ENCODE measurements at regions not wholly inside any gene's neighbourhood (a gene's known extent, or its start where the extent isn't known, plus 50 kb on each side); places are given as distances from the start of the nearest gene placed in this dataset.
"Not testable (repeated sequence)": the region's sequence is repeated elsewhere in the genome, so short reads cannot be mapped to it uniquely, and the experiment has no call there.

- DNase-seq = peak; percentile 8
Measured at GRCh38 chr1:190679044-190679443, 201.4 kb upstream of the BRINP3 start.

GRCh38 chr1:190679454-190679853, 201.8 kb upstream of the BRINP3 start:
- DNase-seq = no peak

- DNase-seq = no peak
Measured at GRCh38 chr1:190679983-190680382, 202.3 kb upstream of the BRINP3 start.

- DNase-seq = no peak
Measured at GRCh38 chr1:190685676-190686075, 208.0 kb upstream of the BRINP3 start.

GRCh38 chr1:190688096-190688495, 210.4 kb upstream of the BRINP3 start:
- peak; percentile 60 for DNase-seq

GRCh38 chr1:190698488-190698887, 220.8 kb upstream of the BRINP3 start:
- not testable (repeated sequence) for DNase-seq

GRCh38 chr1:190699165-190699564, 221.5 kb upstream of the BRINP3 start:
- DNase-seq = no peak

GRCh38 chr1:190708418-190709057, 230.9 kb upstream of the BRINP3 start:
- no peak for DNase-seq

- DNase-seq = no peak
Measured at GRCh38 chr1:190711069-190711468, 233.4 kb upstream of the BRINP3 start.

GRCh38 chr1:190717055-190717454, 239.4 kb upstream of the BRINP3 start:
- no peak for DNase-seq

GRCh38 chr1:190736971-190737590, 259.4 kb upstream of the BRINP3 start:
- no peak for DNase-seq

GRCh38 chr1:190738317-190738716, 260.7 kb upstream of the BRINP3 start:
- DNase-seq = peak; percentile 16

GRCh38 chr1:190739926-190740325, 262.3 kb upstream of the BRINP3 start:
- DNase-seq = no peak

- DNase-seq = peak; percentile 71
Measured at GRCh38 chr1:190747704-190748103, 270.0 kb upstream of the BRINP3 start.

- DNase-seq = no peak
Measured at GRCh38 chr1:190752131-190752530, 274.5 kb upstream of the BRINP3 start.

GRCh38 chr1:190754666-190755065, 277.0 kb upstream of the BRINP3 start:
- DNase-seq = peak; percentile 53

- no peak for DNase-seq
Measured at GRCh38 chr1:190759807-190760206, 282.1 kb upstream of the BRINP3 start.

- no peak for DNase-seq
Measured at GRCh38 chr1:190762325-190762724, 284.7 kb upstream of the BRINP3 start.

- no peak for DNase-seq
Measured at GRCh38 chr1:190792873-190793272, 315.2 kb upstream of the BRINP3 start.

GRCh38 chr1:190807629-190808028, 330.0 kb upstream of the BRINP3 start:
- no peak for DNase-seq

GRCh38 chr1:190808035-190808434, 330.4 kb upstream of the BRINP3 start:
- DNase-seq = no peak

- DNase-seq = no peak
Measured at GRCh38 chr1:190809312-190809711, 331.6 kb upstream of the BRINP3 start.

- DNase-seq = no peak
Measured at GRCh38 chr1:190812996-190813395, 335.3 kb upstream of the BRINP3 start.

- DNase-seq = no peak
Measured at GRCh38 chr1:190832511-190832910, 354.8 kb upstream of the BRINP3 start.

GRCh38 chr1:190835658-190836057, 358.0 kb upstream of the BRINP3 start:
- no peak for DNase-seq
